Cardiac muscle cell (in vitro differentiated cells and primary cell): ENCODE measurements at regions not wholly inside any gene's neighbourhood (a gene's known extent, or its start where the extent isn't known, plus 50 kb on each side); places are given as distances from the start of the nearest gene placed in this dataset.
"Not testable (repeated sequence)": the region's sequence is repeated elsewhere in the genome, so short reads cannot be mapped to it uniquely, and the experiment has no call there.

ENCODE experiments used
- DNase-seq, 2 donors: peaks; one replicate each; pipeline versions ENCODE4 v3.0.0 to v3.0.0-alpha.2; 2010 to 2017; ENCODE audit warnings: low read depth in 1 of 2, low spot score in 1 of 2
- H3K27ac ChIP-seq: fragments of 200-600 bp; sonication (generic); 2 replicates; pipeline ENCODE4 v1.5.1; 2016
- H3K27me3 ChIP-seq: fragments of 200-600 bp; sonication (generic); 2 replicates; pipeline ENCODE4 v1.6.0; 2016; ENCODE audit warnings: control low read depth
- H3K36me3 ChIP-seq: fragments of 200-600 bp; sonication (generic); 2 replicates; pipeline ENCODE4 v1.5.1; 2016; ENCODE audit warnings: control low read depth
- H3K4me1 ChIP-seq: fragments of 200-600 bp; sonication (generic); 2 replicates; pipeline ENCODE4 v1.8.1; 2017; ENCODE audit warnings: low read depth, mild to moderate bottlenecking, mixed run types
- H3K4me3 ChIP-seq: fragments of 200-600 bp; sonication (generic); 2 replicates; pipeline ENCODE4 v1.5.1; 2016; ENCODE audit warnings: mild to moderate bottlenecking
- H3K9me3 ChIP-seq: fragments of 200-600 bp; sonication (generic); 2 replicates; pipeline ENCODE4 v1.5.1; 2017; ENCODE audit warnings: low read depth, mild to moderate bottlenecking, control low read depth
- TF ChIP-seq, protein P1 (sequence below): IDR thresholded peaks from 2 replicates; pipeline ENCODE4 v1.5.1; 2012; ENCODE audit warnings: low read depth, mild to moderate bottlenecking, low read length

DNA sequence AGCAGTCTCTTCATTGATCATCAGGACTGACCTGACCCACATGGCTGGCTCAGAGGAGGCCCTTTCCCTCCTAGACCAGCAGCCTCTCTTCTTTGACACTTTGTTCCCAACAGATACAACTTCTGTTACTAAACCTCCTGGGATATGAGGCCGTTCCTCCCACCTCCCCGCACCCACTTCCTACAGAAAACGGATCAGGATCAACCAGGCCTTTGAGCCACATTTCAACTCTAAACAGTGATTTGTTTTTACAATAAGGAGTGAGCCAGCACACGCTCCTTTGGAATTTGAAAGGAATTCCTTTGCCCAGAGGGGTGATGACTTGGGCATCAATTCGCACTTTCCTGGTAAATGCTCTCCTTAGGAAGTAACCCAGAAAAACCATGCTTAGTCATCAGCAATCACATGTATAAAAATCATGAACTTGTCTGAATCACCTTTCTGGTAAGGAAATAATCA lies 180.4 kb downstream of the FAM124B start:
- no peaks in the 10 kb centered on the region for H3K9me3 ChIP-seq
- DNase-seq, result peak; percentile 37 to 94
- TF ChIP-seq, protein P1, sequence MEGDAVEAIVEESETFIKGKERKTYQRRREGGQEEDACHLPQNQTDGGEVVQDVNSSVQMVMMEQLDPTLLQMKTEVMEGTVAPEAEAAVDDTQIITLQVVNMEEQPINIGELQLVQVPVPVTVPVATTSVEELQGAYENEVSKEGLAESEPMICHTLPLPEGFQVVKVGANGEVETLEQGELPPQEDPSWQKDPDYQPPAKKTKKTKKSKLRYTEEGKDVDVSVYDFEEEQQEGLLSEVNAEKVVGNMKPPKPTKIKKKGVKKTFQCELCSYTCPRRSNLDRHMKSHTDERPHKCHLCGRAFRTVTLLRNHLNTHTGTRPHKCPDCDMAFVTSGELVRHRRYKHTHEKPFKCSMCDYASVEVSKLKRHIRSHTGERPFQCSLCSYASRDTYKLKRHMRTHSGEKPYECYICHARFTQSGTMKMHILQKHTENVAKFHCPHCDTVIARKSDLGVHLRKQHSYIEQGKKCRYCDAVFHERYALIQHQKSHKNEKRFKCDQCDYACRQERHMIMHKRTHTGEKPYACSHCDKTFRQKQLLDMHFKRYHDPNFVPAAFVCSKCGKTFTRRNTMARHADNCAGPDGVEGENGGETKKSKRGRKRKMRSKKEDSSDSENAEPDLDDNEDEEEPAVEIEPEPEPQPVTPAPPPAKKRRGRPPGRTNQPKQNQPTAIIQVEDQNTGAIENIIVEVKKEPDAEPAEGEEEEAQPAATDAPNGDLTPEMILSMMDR, result no peak
- no peak overlapping the region for H3K27ac ChIP-seq
- H3K27me3 ChIP-seq, result no peaks in the 10 kb centered on the region
- H3K36me3 ChIP-seq, result no peaks in the 10 kb centered on the region
- no peak overlapping the region for H3K4me3 ChIP-seq
- H3K4me1 ChIP-seq, result peaks cover 5% of the 10 kb centered on the region

DNA sequence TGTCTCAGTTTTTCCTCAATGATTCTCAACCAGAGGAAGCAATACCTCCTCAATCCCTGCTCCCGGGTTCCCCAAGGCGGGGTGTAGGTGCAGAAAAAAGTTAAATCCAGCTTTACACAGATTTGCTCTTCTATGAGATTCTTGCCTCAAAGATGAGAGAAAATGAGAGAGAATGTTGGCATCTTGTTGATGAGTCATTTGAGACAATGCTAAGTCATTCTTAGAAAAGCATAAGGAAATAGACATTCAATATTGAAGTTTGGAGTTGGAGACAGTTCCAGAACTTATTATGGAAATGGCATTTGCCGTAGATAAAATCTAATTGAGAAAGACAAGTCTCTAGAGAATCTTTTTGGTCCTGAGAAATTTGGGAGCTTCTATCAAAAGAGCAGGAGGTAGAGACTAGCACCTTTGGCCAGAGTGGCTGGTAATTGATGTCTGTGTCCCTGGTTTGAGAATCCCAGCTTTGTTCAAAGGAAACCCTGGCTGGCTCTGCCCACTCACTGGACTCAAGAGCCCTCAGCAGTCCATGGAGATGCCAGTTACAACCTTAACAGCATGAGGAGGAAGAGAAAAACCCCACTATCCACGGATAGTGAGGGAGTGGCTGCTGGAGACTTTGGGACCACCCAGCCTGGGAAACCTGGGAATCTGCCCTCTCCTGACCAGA lies 181.2 kb downstream of the FAM124B start:
- TF ChIP-seq, protein P1, result no peak

DNA sequence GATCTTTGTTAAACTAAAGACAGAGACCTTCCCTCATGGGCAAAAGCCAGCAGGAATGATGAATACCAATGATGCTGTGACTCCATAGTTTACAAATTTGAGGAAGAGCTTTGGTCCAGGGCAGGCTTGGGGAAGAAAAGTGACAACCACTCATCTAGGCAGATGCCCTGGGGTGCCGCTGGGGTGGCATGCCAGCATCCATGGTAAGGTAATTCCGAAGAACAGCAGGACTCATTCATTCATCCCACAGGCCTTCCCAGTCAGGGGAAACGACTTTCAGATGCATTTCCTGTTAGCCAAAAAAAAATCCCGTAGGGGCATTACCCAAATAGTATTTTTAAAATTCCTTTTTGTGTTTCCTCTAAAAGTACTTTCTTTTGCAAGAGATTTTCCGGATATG lies 180.7 kb upstream of the SERPINE2 start:
- no peak overlapping the region for H3K27ac ChIP-seq
- TF ChIP-seq, protein P1, result no peak
- H3K36me3 ChIP-seq, result no peaks in the 10 kb centered on the region
- H3K4me3 ChIP-seq, result no peak overlapping the region
- H3K9me3 ChIP-seq, result no peaks in the 10 kb centered on the region
- H3K4me1 ChIP-seq, result peaks cover 5% of the 10 kb centered on the region
- no peaks in the 10 kb centered on the region for H3K27me3 ChIP-seq
- no peak for DNase-seq

More for the DNA sequence above, 181.2 kb downstream of the FAM124B start:
- no peak for DNase-seq
- peaks cover 5% of the 10 kb centered on the region for H3K4me1 ChIP-seq
- no peaks in the 10 kb centered on the region for H3K36me3 ChIP-seq
- no peak overlapping the region for H3K27ac ChIP-seq
- H3K27me3 ChIP-seq, result no peaks in the 10 kb centered on the region
- H3K9me3 ChIP-seq, result no peaks in the 10 kb centered on the region
- no peak overlapping the region for H3K4me3 ChIP-seq

DNA sequence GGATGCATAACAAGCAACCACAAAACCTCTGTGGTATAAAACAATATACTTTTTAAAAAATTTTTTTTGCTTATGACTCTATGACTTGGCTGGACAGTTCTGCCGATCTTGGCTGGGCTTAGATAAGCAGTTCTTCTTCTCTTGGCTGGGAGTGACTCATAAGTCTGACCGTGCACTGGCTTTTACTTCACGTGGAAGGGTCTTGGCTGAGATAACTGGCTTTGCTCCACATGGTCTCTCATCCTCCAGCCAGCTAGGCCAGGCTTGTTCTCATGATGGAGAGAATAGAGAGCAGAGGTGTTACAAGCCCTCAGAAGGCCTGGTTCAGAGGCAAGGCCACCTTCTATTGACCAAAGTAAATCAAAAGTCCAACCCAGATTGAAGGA lies 178.9 kb upstream of the SERPINE2 start:
- H3K36me3 ChIP-seq, result no peaks in the 10 kb centered on the region
- no peaks in the 10 kb centered on the region for H3K27me3 ChIP-seq
- no peak overlapping the region for H3K27ac ChIP-seq
- no peaks in the 10 kb centered on the region for H3K9me3 ChIP-seq
- no peak overlapping the region for H3K4me3 ChIP-seq
- TF ChIP-seq, protein P1, result no peak
- peak in 1 of 2 donors; percentile 81 for DNase-seq
- peaks cover 5% of the 10 kb centered on the region for H3K4me1 ChIP-seq

DNA sequence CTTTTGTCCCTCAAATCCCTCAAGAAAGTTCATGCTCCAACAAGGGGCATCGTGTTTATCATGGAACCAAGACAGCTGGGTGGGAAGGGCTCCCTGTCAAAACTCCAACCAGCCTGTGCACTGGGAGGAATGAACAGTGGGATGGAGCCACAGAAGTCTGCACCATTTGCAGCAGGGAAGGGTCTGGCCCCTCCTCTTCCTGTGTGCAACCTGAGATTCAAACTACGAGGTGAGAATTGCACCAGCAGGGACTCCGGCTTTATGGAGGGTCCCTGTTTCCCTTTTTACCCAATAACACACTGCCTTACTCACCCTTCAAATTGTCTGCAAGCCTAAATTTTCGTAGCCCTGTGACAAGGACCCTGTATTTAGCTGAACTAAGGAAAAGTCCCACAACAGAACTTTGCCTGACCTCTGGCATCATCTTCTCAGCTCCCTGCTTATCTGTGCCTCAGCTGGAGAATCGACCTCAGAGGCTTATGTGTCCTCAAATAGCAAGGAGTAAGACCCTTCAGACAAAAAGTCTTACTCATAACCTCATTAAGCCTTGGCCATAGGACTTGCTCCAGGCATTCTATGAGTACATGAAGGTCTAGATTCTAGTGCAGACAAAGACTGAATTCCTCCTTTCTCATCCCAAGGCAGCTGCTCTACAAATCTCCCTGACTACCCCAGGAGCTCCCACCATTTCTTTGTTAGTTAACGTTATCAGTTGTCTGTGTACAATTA lies 178.3 kb upstream of the SERPINE2 start:
- Histone ChIP-seq H3K27me3 (no peaks in the 10 kb centered on the region), H3K9me3 (no peaks in the 10 kb centered on the region), H3K27ac (no peak overlapping the region), H3K4me1 (peaks cover 5% of the 10 kb centered on the region), H3K36me3 (no peaks in the 10 kb centered on the region), H3K4me3 (no peak overlapping the region)
- TF ChIP-seq, protein P1, result no peak
- no peak for DNase-seq

DNA sequence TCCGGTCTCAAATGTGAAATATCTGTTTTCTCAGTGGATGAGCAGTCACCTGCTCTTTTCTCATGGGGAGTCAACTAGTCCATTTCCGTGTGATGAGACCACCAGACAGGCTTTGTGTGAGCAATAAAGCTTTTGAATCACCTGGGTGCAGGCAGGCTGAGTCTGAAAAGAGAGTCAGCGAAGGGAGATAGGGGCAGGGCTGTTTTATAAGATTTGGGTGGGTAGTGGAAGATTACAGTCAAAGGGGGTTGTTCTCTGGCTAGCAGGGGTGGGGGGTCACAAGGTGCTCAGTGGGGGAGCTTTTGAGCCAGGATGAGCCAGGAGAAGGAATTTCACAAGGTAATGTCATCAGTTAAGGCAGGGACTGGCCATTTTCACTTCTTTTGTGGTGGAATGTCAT lies 176.5 kb upstream of the SERPINE2 start:
- H3K27me3 ChIP-seq, H3K4me3 ChIP-seq, H3K27ac ChIP-seq, H3K36me3 ChIP-seq, H3K4me1 ChIP-seq, H3K9me3 ChIP-seq, DNase-seq: not testable (repeated sequence)
